ENCODE measurements at regions not wholly inside any gene's neighbourhood (a gene's known extent, or its start where the extent isn't known, plus 50 kb on each side); places are given as distances from the start of the nearest gene placed in this dataset.

DNA sequence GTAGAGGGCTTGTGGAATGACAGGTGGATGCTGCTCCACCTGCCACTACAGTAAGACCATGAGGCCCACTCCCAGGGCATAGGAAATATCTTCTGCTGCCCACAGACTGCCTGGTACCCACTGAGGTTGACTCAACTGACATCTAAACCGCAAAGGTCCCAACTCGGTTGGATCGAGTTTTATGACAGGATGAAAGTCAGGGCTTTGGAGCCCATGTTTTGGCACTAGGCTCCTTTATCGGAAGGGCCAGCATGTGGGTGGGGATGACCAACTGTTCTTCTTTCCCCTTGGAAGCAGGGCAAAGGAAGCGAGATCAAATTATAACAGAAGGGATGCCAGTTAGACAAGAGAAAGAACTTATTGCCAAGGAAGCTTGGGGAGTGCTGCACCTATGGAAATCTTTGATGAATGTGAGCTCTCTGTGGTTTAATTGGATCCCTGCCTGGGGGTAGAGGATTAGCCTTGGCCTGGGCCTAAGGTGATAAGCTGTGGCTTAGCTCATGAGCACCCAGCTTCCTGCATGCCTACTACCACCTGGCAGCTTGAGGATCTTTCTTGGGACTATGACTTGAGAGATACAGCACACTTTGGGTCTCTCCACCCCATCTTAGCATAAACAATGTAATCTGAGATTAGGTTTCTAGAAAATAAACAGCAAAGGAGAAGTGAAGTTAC is 121.8 kb downstream of the KCNA5 start:
- 84 to 91% (median 85%) methylated on average over 5 of the region's 5 CpGs for WGBS, 3 donors
- H3K27me3 ChIP-seq: no peaks in the 10 kb centered on the region
- H3K9me3 ChIP-seq: no peaks in the 10 kb centered on the region
- no peak overlapping the region for H3K27ac ChIP-seq
- H3K36me3 ChIP-seq: no peaks in the 10 kb centered on the region
- no peaks in the 10 kb centered on the region for H3K4me1 ChIP-seq (ENCODE audit: insufficient read depth)
- no peak overlapping the region for H3K4me3 ChIP-seq
- TF ChIP-seq, protein P1, sequence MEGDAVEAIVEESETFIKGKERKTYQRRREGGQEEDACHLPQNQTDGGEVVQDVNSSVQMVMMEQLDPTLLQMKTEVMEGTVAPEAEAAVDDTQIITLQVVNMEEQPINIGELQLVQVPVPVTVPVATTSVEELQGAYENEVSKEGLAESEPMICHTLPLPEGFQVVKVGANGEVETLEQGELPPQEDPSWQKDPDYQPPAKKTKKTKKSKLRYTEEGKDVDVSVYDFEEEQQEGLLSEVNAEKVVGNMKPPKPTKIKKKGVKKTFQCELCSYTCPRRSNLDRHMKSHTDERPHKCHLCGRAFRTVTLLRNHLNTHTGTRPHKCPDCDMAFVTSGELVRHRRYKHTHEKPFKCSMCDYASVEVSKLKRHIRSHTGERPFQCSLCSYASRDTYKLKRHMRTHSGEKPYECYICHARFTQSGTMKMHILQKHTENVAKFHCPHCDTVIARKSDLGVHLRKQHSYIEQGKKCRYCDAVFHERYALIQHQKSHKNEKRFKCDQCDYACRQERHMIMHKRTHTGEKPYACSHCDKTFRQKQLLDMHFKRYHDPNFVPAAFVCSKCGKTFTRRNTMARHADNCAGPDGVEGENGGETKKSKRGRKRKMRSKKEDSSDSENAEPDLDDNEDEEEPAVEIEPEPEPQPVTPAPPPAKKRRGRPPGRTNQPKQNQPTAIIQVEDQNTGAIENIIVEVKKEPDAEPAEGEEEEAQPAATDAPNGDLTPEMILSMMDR (IDR thresholded peaks at IDR 0.05): no peak
- TF ChIP-seq EP300 (IDR thresholded peaks at IDR 0.05) (no peak), POLR2A (IDR thresholded peaks at IDR 0.05) (no peak)
- DNase-seq: no peak
- intact Hi-C loops (cut with DNase I): no loop called here

DNA sequence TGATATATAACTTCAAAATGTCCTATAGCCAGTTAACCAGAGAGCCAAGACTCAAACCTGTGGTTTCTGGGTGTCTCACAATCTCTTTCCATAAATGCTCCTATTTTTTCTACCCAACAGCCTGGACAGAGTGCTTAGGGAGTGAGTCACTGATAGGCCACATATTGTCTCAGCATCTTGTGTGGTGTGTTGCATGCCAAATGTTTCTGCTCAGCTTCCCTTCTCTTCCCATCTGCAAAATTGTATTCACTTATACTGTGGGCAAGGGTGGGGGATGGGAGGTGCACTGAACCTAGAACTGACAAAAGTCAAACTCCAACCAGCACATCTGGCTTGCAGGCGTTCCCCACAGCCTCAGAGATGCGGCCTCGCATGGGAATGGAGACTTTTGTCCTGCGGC is 123.3 kb downstream of the KCNA5 start:
- TF ChIP-seq, protein P1 (IDR thresholded peaks at IDR 0.05): no peak
- TF ChIP-seq EP300 (IDR thresholded peaks at IDR 0.05): no peak
- no peak for TF ChIP-seq POLR2A (IDR thresholded peaks at IDR 0.05)
- H3K36me3 ChIP-seq: no peaks in the 10 kb centered on the region
- no peaks in the 10 kb centered on the region for H3K27me3 ChIP-seq
- no peaks in the 10 kb centered on the region for H3K4me1 ChIP-seq (ENCODE audit: insufficient read depth)
- WGBS, 3 donors: 46 to 70% (median 68%) methylated on average over 4 of the region's 4 CpGs
- no peaks in the 10 kb centered on the region for H3K9me3 ChIP-seq
- H3K4me3 ChIP-seq: no peak overlapping the region
- no peak overlapping the region for H3K27ac ChIP-seq
- intact Hi-C loops (cut with DNase I): no loop called here
- no peak for DNase-seq

DNA sequence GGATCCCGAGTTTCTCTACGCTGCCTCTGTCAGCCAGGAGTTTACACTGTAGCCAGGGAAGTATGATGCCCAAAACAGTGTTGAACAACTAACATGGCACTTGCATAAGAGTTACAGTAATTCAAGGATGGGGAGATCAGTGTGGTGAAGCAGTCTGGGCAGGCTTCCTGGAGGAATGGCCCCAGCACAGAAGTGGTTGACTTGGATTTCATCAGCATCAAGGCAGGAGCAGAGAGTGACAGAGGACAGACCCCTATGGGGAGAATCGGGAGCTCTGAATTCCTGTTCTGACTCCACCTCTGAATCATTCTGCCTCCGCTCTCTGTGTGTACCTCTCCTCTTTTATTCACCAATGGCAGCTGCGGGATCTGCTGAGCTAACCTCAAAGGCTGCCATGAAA is 124.5 kb downstream of the KCNA5 start:
- WGBS, 3 donors: 86 to 90% (median 87%) methylated on average over 5 of the region's 5 CpGs
- Histone ChIP-seq H3K36me3 (no peaks in the 10 kb centered on the region), H3K27ac (no peak overlapping the region), H3K4me1 (ENCODE audit: insufficient read depth) (no peaks in the 10 kb centered on the region), H3K9me3 (no peaks in the 10 kb centered on the region), H3K4me3 (no peak overlapping the region), H3K27me3 (no peaks in the 10 kb centered on the region)
- no peak for DNase-seq
- intact Hi-C loops (cut with DNase I): no loop called here
- TF ChIP-seq, protein P1 (IDR thresholded peaks at IDR 0.05): no peak
- TF ChIP-seq EP300 (IDR thresholded peaks at IDR 0.05): no peak
- TF ChIP-seq POLR2A (IDR thresholded peaks at IDR 0.05): no peak

DNA sequence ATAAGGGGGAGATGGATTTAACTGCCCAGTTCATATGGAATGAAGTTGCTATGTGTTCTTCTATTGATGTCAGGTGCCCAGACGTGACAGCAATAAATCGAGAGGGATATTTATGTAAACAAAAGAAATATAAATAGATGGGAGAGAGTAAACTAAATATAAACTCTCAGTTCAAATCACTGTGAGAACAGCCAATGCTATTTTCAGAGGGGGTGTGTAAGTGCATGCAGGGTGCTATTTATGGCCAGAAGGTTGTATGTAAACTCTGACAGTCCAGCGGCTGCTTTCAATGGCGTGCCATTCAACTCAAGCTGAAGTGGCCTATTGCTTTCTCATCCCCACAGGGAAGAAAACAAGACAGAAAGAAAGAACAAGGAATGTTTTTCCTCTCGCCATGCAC is 127.2 kb downstream of the KCNA5 start:
- Histone ChIP-seq H3K27me3 (no peaks in the 10 kb centered on the region), H3K4me1 (ENCODE audit: insufficient read depth) (no peaks in the 10 kb centered on the region), H3K27ac (no peak overlapping the region), H3K9me3 (no peaks in the 10 kb centered on the region), H3K36me3 (no peaks in the 10 kb centered on the region), H3K4me3 (no peak overlapping the region)
- WGBS, 3 donors: 45 to 52% (median 48%) methylated on average over 5 of the region's 5 CpGs
- TF ChIP-seq POLR2A (IDR thresholded peaks at IDR 0.05): no peak
- intact Hi-C loops (cut with DNase I): no loop called here
- DNase-seq: no peak

DNA sequence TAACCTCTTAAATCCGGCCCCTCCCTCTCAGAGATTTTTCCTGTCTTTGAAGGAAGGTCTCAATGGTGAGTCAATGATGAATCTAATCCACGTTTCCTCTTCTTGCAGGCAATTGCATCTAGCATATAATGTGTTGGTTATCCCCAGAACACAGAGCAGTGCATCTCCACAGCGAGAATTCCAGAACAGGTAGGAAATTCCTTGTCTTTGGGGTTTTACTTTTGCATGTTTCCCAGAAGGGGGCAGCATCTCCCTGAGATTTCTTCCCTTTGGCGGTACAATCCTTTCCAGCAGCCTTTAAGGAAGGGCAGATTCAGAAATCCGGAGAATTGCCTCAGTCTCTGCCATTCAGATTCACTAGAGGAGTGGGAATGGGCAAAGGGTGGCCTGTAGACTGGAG is 128.0 kb downstream of the KCNA5 start:
- H3K36me3 ChIP-seq: no peaks in the 10 kb centered on the region
- H3K4me1 ChIP-seq (ENCODE audit: insufficient read depth): no peaks in the 10 kb centered on the region
- 17 to 25% (median 18%) methylated on average over 5 of the region's 5 CpGs for WGBS, 3 donors
- no peaks in the 10 kb centered on the region for H3K9me3 ChIP-seq
- TF ChIP-seq EP300 (IDR thresholded peaks at IDR 0.05) (no peak), POLR2A (IDR thresholded peaks at IDR 0.05) (no peak)
- TF ChIP-seq, protein P1 (IDR thresholded peaks at IDR 0.05): no peak
- H3K27ac ChIP-seq: no peak overlapping the region
- no peak for DNase-seq
- H3K27me3 ChIP-seq: no peaks in the 10 kb centered on the region
- intact Hi-C loops (cut with DNase I): no loop called here
- no peak overlapping the region for H3K4me3 ChIP-seq

All from ovary (tissue), 7 donors.